ENCODE measurements at regions not wholly inside any gene's neighbourhood (a gene's known extent, or its start where the extent isn't known, plus 50 kb on each side); places are given as distances from the start of the nearest gene placed in this dataset.

GRCh38 chr13:39881887-39882286 is 226.4 kb downstream of the COG6 start:
- intact Hi-C loops (cut with DNase I; ENCODE audit: low total_unique reads): no loop called here
- WGBS, 5 donors: 35 to 74% (median 53%) methylated on average over 1 of the region's 1 CpG
- TF ChIP-seq POLR2A (IDR thresholded peaks at IDR 0.05) (no peak), POLR2AphosphoS5 (IDR thresholded peaks at IDR 0.05) (no peak), CTCF (IDR thresholded peaks at IDR 0.05 in 8 of 11, conservative IDR thresholded peaks at IDR 0.05 in 3 of 11) (no peak)

GRCh38 chr13:39884166-39884565 is 228.7 kb downstream of the COG6 start:
- H3K4me1 ChIP-seq: no peaks in the 10 kb centered on the region
- no peaks in the 10 kb centered on the region for H3K36me3 ChIP-seq
- TF ChIP-seq POLR2A (IDR thresholded peaks at IDR 0.05) (no peak), CTCF (IDR thresholded peaks at IDR 0.05 in 8 of 11, conservative IDR thresholded peaks at IDR 0.05 in 3 of 11) (no peak), POLR2AphosphoS5 (IDR thresholded peaks at IDR 0.05) (no peak)
- 0 to 85% (median 47%) methylated on average over 1 of the region's 1 CpG for WGBS, 5 donors
- H3K9me3 ChIP-seq: peaks cover 7 to 49% (median 38%) of the 10 kb centered on the region in 8 donors
- intact Hi-C loops (cut with DNase I; ENCODE audit: low total_unique reads): no loop called here
- no peak overlapping the region for H3K27ac ChIP-seq
- no peak for DNase-seq
- H3K4me3 ChIP-seq: no peak overlapping the region
- H3K27me3 ChIP-seq (replicated peaks in 1 of 7): no peaks in the 10 kb centered on the region

More at GRCh38 chr13:39881887-39882286, 226.4 kb downstream of the COG6 start:
- no peaks in the 10 kb centered on the region for H3K4me1 ChIP-seq
- H3K4me3 ChIP-seq: no peak overlapping the region
- DNase-seq: no peak
- no peak overlapping the region for H3K27ac ChIP-seq
- peaks cover 7 to 49% (median 38%) of the 10 kb centered on the region in 8 donors for H3K9me3 ChIP-seq
- H3K36me3 ChIP-seq: no peaks in the 10 kb centered on the region
- H3K27me3 ChIP-seq (replicated peaks in 1 of 7): peaks cover 0 to 5% (median 0%) of the 10 kb centered on the region in 7 donors

- no peak for DNase-seq
- intact Hi-C loops (cut with DNase I; ENCODE audit: low total_unique reads): no loop called here
- no peak overlapping the region for H3K27ac ChIP-seq
Measured at GRCh38 chr13:39886336-39886735, 230.9 kb downstream of the COG6 start.

GRCh38 chr13:39887387-39887786 is 231.9 kb downstream of the COG6 start:
- Histone ChIP-seq H3K4me1 (no peaks in the 10 kb centered on the region), H3K9me3 (peaks cover 7 to 40% (median 33%) of the 10 kb centered on the region in 8 donors), H3K27ac (no peak overlapping the region), H3K27me3 (replicated peaks in 1 of 7) (no peaks in the 10 kb centered on the region), H3K4me3 (no peak overlapping the region), H3K36me3 (no peaks in the 10 kb centered on the region)
- no peak for DNase-seq
- intact Hi-C loops (cut with DNase I; ENCODE audit: low total_unique reads): no loop called here
- 85 to 94% (median 92%) methylated on average over 2 of the region's 2 CpGs for WGBS, 5 donors
- TF ChIP-seq POLR2A (IDR thresholded peaks at IDR 0.05) (no peak), CTCF (IDR thresholded peaks at IDR 0.05 in 8 of 11, conservative IDR thresholded peaks at IDR 0.05 in 3 of 11) (no peak), POLR2AphosphoS5 (IDR thresholded peaks at IDR 0.05) (no peak)

More at GRCh38 chr13:39886336-39886735, 230.9 kb downstream of the COG6 start:
- H3K36me3 ChIP-seq: no peaks in the 10 kb centered on the region
- H3K4me1 ChIP-seq: no peaks in the 10 kb centered on the region
- peaks cover 7 to 48% (median 38%) of the 10 kb centered on the region in 8 donors for H3K9me3 ChIP-seq
- TF ChIP-seq POLR2A (IDR thresholded peaks at IDR 0.05): no peak
- H3K4me3 ChIP-seq: no peak overlapping the region
- no peaks in the 10 kb centered on the region for H3K27me3 ChIP-seq (replicated peaks in 1 of 7)
